ENCODE measurements at regions not wholly inside any gene's neighbourhood (a gene's known extent, or its start where the extent isn't known, plus 50 kb on each side); places are given as distances from the start of the nearest gene placed in this dataset.

- TF ChIP-seq CTCF (conservative IDR thresholded peaks at IDR 0.05; ENCODE audit: low read depth, low read length) = no peak
- DNase-seq (ENCODE audit: low read depth) = no peak
Measured at GRCh38 chr2:216922175-216922780, 62.4 kb upstream of the TNP1 start.

GRCh38 chr2:216920937-216921456 lies 61.1 kb upstream of the TNP1 start:
- no peak for TF ChIP-seq CTCF (conservative IDR thresholded peaks at IDR 0.05; ENCODE audit: low read depth, low read length)
- no peak overlapping the region for H3K4me3 ChIP-seq (ENCODE audit: low read length)

More at GRCh38 chr2:216922175-216922780, 62.4 kb upstream of the TNP1 start:
- H3K4me3 ChIP-seq (ENCODE audit: low read length) = no peak overlapping the region

GRCh38 chr2:216920143-216920876 lies 60.4 kb upstream of the TNP1 start:
- no peak for TF ChIP-seq CTCF (conservative IDR thresholded peaks at IDR 0.05; ENCODE audit: low read depth, low read length)
- no peak overlapping the region for H3K4me3 ChIP-seq (ENCODE audit: low read length)
- DNase-seq (ENCODE audit: low read depth) = no peak

More at GRCh38 chr2:216920937-216921456, 61.1 kb upstream of the TNP1 start:
- no peak for DNase-seq (ENCODE audit: low read depth)

- H3K4me3 ChIP-seq (ENCODE audit: low read length) = no peak overlapping the region
- no peak for DNase-seq (ENCODE audit: low read depth)
- TF ChIP-seq CTCF (conservative IDR thresholded peaks at IDR 0.05; ENCODE audit: low read depth, low read length) = no peak
Measured at GRCh38 chr2:216918088-216918680, 58.3 kb upstream of the TNP1 start.

- DNase-seq (ENCODE audit: low read depth) = no peak
- H3K4me3 ChIP-seq (ENCODE audit: low read length) = no peak overlapping the region
- no peak for TF ChIP-seq CTCF (conservative IDR thresholded peaks at IDR 0.05; ENCODE audit: low read depth, low read length)
Measured at GRCh38 chr2:216916956-216917650, 57.2 kb upstream of the TNP1 start.

GRCh38 chr2:216915557-216916150 lies 55.8 kb upstream of the TNP1 start:
- no peak for TF ChIP-seq CTCF (conservative IDR thresholded peaks at IDR 0.05; ENCODE audit: low read depth, low read length)
- H3K4me3 ChIP-seq (ENCODE audit: low read length) = no peak overlapping the region
- no peak for DNase-seq (ENCODE audit: low read depth)

All from retinal pigment epithelial cell (primary cell).